BE2C (cell line): ENCODE measurements at regions not wholly inside any gene's neighbourhood (a gene's known extent, or its start where the extent isn't known, plus 50 kb on each side); places are given as distances from the start of the nearest gene placed in this dataset.

Experiments
- DNase-seq: peaks from one replicate; pipeline ENCODE4 v3.0.0-alpha.2; 2020
- H3K27me3 ChIP-seq: fragments of 250-450 bp; sonication (Bioruptor Pico); 2 replicates; pipeline ENCODE4 v1.5.1; 2020; ENCODE audit warnings: mild to moderate bottlenecking
- H3K36me3 ChIP-seq: fragments of 250-450 bp; sonication (Bioruptor Pico); 2 replicates; pipeline ENCODE4 v1.5.1; 2020; ENCODE audit warnings: mild to moderate bottlenecking
- H3K4me1 ChIP-seq: fragments of 250-450 bp; sonication (Bioruptor Pico); 2 replicates; pipeline ENCODE4 v1.5.1; 2020
- H3K4me3 ChIP-seq: 2 replicates; pipeline ENCODE4 v1.5.1; 2011; ENCODE audit warnings: low read depth, low read length
- H3K9me3 ChIP-seq: fragments of 250-450 bp; sonication (Bioruptor Pico); 2 replicates; pipeline ENCODE4 v1.5.1; 2020
- CTCF ChIP-seq: IDR thresholded peaks from 2 replicates; pipeline ENCODE4 v1.5.1; 2012; ENCODE audit warnings: mild to moderate bottlenecking, low read depth, low read length

DNA sequence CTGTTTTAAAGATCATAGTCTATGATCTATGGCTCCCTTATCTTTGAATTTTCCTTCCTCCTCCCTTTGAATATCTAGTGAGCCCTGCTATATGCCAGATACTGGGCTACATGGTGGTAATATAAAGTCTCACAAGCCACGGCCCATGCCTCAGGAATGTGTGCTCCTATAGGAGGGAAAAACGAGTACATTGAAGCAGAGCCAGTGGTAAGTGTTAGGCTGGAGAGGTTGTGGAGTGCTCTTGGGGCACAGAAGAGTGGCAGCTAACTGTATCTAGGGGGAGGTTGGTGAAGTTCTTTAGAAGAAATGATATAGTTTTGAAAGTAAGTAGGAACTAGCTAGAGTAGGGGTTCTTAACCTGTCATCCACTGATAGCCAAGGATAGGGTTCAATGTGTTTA lies 105.8 kb upstream of the PMFBP1 start:
- DNase-seq, result no peak
- Histone ChIP-seq H3K4me3 (no peak overlapping the region), H3K9me3 (no peaks in the 10 kb centered on the region), H3K27me3 (no peaks in the 10 kb centered on the region), H3K36me3 (no peaks in the 10 kb centered on the region), H3K4me1 (no peaks in the 10 kb centered on the region)
- TF ChIP-seq CTCF, result no peak

DNA sequence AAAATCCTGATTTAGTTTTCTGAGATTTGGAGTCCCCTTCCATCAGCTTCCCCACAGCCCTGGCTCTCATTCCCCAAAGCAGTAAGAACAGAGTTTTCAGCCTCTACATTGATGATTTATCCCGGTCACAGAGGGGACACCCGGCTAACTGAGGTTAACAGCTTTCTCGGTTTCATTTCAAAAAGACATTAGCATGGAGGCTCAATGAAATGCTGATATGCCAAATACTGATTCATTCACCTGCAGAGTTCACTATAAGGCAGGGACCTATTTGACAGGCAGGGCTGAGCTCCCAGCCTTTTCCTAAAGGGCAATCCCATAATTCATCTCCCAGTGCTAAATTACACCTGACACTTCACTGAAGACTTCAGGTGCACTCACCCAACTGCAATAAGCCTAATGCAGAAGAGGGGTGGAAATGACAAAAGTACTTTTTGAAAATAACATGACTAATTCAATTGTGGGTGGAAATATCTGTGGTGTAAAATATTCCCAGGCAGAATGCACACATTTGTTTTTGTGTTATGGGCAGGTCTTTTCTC lies 99.8 kb upstream of the PMFBP1 start:
- Histone ChIP-seq H3K4me1 (no peaks in the 10 kb centered on the region), H3K36me3 (no peaks in the 10 kb centered on the region), H3K4me3 (no peak overlapping the region), H3K9me3 (no peaks in the 10 kb centered on the region), H3K27me3 (no peaks in the 10 kb centered on the region)
- no peak for DNase-seq
- no peak for TF ChIP-seq CTCF

- DNase-seq, result no peak
- no peak for TF ChIP-seq CTCF
- no peaks in the 10 kb centered on the region for H3K4me1 ChIP-seq
Observed at GRCh38 chr16:72270531-72270930, 98.6 kb upstream of the PMFBP1 start.

DNA sequence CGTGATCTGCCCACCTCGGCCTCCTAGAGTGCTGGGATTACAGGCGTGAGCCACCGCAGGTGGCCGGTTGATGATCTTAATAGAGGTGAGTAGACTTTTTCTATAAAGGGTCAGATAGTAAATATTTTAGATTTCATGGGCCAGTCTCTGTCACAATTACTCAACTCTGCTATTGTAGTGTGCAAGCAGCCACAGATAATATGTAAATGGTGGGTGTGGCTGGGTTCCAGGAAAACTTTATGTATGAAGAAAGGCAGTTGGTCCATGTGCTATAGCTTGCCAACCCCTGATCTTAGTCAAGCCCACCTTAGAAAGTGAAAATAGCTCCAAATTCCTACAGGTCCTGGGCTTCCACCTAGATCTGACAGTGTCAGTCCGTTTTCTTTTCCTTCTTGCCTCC lies 94.9 kb upstream of the PMFBP1 start:
- Histone ChIP-seq H3K36me3 (no peaks in the 10 kb centered on the region), H3K27me3 (no peaks in the 10 kb centered on the region), H3K9me3 (no peaks in the 10 kb centered on the region), H3K4me1 (peaks cover 5% of the 10 kb centered on the region), H3K4me3 (no peak overlapping the region)
- no peak for TF ChIP-seq CTCF
- DNase-seq, result no peak

More at GRCh38 chr16:72270531-72270930, 98.6 kb upstream of the PMFBP1 start:
- no peak overlapping the region for H3K4me3 ChIP-seq
- H3K9me3 ChIP-seq, result no peaks in the 10 kb centered on the region
- no peaks in the 10 kb centered on the region for H3K27me3 ChIP-seq
- H3K36me3 ChIP-seq, result no peaks in the 10 kb centered on the region

GRCh38 chr16:72264771-72265170 lies 92.8 kb upstream of the PMFBP1 start:
- no peak for DNase-seq
- Histone ChIP-seq H3K4me3 (no peak overlapping the region), H3K9me3 (no peaks in the 10 kb centered on the region)

GRCh38 chr16:72262711-72263110 lies 90.8 kb upstream of the PMFBP1 start:
- Histone ChIP-seq H3K4me3 (no peak overlapping the region), H3K9me3 (no peaks in the 10 kb centered on the region), H3K4me1 (peaks cover 5% of the 10 kb centered on the region), H3K36me3 (no peaks in the 10 kb centered on the region), H3K27me3 (no peaks in the 10 kb centered on the region)
- no peak for TF ChIP-seq CTCF
- DNase-seq, result no peak

More at GRCh38 chr16:72264771-72265170, 92.8 kb upstream of the PMFBP1 start:
- no peak for TF ChIP-seq CTCF
- no peaks in the 10 kb centered on the region for H3K27me3 ChIP-seq
- H3K36me3 ChIP-seq, result no peaks in the 10 kb centered on the region
- peaks cover 5% of the 10 kb centered on the region for H3K4me1 ChIP-seq
